Activated effector memory CD4-positive, alpha-beta T cell treated with anti-CD3 and anti-CD28 coated beads, Interleukin-2, amount 50 U/mL, for 16 hours (primary cell): ENCODE measurements at regions not wholly inside any gene's neighbourhood (a gene's known extent, or its start where the extent isn't known, plus 50 kb on each side); places are given as distances from the start of the nearest gene placed in this dataset.
A peak's percentile ranks its signal among the peaks of the same experiment; 100 is the strongest.

ENCODE experiments used
- DNase-seq: peaks from one replicate; pipeline ENCODE4 v3.0.0-alpha.2; 2020

DNA sequence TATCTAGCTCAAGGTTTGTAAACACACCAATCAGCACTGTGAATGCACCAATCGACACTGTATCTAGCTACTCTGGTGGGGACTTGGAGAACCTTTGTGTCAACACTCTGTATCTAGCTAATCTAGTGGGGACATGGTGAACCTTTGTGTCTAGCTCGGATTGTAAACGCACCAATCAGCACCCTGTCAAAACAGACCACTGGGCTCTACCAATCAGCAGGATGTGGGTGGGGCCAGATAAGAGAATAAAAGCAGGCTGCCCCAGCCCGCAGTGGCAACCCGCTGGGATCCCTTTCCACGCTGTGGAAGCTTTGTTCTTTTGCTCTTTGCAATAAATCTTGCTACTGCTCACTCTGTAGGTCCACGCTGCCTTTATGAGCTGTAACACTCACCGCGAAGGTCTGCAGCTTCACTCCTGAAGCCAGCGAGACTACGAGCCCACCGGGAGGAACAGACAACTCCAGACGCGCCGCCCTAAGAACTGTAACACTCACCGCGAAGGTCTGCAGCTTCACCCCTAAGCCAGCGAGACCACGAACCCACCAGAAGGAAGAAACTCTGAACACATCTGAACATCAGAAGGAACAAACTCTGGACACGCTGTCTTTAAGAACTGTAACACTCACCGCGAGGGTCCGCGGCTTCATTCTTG is 128.5 kb downstream of the MRPL14 start:
- peak; percentile 2 for DNase-seq

DNA sequence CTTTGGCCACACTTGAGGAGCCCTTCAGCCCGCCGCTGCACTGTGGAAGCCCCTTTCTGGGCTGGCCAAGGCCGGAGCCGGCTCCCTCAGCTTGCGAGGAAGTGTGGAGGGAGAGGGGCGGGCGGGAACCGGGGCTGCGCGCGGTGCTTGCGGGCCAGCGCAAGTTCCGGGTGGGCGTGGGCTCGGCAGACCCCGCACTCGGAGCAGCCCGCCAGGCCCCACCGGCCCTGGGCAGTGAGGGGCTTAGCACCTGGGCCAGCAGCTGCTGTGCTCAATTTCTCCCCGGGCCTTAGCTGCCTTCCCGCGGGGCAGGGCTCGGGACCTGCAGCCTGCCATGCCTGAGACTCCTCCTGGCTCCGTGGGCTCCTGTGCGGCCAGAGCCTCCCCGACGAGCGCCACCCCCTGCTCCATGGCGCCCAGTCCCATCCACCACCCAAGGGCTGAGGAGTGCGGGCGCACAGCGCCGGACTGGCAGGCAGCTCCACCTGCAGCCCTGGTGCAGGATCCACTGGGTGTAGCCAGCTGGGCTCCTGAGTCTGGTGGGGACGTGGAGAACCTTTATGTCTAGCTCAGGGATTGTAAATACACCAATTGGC is 129.2 kb downstream of the MRPL14 start:
- DNase-seq, result peak; percentile 54

DNA sequence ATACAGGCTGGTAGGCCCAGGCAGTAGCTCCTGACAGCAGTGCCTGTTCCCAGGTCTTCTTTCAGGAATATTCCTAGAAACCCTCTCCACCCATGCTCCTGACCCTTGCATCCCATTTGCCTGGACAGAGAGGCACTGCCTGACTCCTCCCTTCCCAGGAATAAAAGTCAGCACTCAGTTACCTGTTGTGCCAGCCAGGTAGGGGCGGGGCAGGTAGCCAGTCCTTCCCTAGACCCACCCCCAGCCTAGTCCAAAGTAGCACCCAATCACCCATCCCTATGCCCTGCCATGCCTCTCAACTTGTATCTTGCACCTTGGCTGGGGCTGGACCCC is 129.9 kb downstream of the MRPL14 start:
- DNase-seq, result peak; percentile 10

GRCh38 chr6:43996618-43997344 is 130.5 kb downstream of the MRPL14 start:
- peak; percentile 22 for DNase-seq

DNA sequence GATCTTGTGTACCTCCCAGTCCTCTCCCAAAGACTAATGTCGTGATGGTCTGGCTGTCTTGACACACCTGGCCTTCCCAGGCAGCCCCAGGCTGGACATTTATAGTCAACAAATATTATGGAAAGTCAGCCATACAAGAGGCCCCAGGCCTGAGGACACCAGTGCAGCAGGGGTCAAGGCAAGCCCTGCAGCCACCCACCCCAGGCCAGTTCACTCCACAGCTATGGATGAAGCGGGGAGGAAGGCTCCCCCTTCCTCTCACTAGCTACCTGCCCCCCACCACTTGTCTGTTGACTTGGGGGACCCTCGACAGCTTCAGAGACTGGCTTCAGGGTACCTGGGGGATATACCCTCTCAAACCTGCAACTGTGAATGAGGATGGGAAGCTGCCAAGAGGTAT is 132.1 kb downstream of the MRPL14 start:
- peak; percentile 38 for DNase-seq

- peak; percentile 61 for DNase-seq
Observed at GRCh38 chr6:43993881-43994523, 133.2 kb downstream of the MRPL14 start.

DNA sequence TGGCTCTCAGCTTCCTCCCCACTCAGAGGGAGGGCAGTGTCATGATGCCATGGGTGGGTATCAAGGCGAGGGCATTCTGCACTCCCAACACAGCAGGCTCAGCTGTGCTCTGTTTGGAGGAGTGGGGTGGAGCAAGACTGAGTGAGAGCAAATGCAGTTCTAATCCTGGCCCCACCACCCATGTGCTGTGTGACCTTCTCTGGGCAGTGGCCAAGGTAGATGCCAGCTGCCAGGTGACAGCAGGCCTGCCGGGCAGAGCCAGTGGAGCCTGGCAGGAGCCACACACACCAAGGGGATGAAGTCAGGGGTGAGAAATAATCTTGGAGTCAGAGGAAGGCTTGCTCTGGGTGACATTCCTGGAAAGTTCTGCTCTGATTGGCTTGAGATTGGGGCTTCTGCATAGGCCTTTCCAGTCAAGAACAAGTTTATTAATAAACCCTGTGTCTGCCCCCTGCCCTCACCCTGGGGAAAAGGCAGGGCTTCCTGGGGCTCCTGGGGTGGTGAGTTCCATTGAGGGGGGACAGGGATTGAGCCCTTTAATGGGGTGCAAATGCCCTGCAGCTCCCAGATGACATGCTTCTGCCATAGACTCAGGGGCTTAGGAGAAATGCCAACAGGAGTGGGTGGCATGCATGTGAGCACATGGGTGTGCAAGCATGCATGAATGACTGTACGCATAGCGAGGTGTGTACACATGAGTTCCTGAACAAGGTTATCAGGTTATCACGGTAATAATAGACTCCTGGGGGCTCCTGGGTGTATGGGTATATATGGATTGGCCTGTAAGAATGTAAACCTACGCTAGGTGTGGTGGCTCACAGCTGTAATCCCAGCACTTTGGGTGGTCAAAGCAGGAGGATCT is 134.2 kb downstream of the MRPL14 start:
- peak; percentile 55 for DNase-seq

- no peak for DNase-seq
Observed at GRCh38 chr6:43992126-43992663, 135.1 kb downstream of the MRPL14 start.

- no peak for DNase-seq
Observed at GRCh38 chr6:43990627-43991619, 136.3 kb downstream of the MRPL14 start.

GRCh38 chr6:43990275-43990626 is 137.0 kb downstream of the MRPL14 start:
- no peak for DNase-seq

DNA sequence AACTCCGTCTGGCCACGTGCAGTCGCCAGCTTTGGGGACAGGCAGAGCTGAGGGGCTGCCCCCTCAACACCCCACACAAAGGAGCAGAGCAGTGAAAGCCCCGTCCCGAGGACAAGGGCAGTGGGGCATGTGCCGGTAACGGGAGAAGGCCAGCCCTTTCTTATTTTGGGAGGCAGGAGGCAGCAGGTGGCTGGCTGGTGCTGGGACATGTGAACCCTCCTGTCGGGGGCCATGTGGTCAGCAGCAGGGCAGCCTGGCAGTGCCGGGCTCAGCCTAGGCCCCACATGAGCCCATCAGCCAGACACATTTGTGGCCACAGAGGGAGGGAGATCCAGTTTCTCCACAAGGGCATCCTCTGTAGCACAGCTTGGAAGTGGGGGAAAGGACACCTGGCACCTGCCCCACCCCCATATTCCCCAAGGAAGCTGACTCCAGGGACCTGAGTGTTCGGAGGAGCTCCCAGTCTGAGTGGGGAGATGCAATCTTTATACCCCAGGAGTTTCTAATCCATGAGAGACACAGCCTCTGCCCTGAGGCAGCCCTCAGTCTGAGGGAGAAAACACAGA is 137.6 kb downstream of the MRPL14 start:
- DNase-seq, result no peak

DNA sequence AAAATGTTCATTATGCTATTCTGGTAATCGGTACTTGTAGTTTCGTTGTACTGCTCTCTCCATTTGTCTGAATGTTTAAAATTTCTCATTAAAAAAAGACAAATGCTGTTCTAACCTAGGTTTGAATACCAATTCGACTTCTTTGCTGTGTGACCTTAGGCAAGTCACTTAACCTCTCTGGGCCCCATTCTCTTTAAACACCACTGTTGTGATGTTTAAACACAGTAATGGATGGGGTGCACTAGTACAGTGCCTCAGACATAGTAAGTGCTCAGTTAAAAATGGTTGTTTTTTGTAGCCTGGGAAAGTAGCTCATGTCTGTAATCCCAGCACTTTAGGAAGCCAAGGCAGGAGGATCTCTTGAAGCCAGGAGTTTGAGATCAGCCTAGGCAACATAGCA is 138.5 kb downstream of the MRPL14 start:
- DNase-seq, result no peak

- DNase-seq, result no peak
Observed at GRCh38 chr6:43987838-43988439, 139.3 kb downstream of the MRPL14 start.

GRCh38 chr6:43986177-43986825 is 141.0 kb downstream of the MRPL14 start:
- DNase-seq, result no peak

DNA sequence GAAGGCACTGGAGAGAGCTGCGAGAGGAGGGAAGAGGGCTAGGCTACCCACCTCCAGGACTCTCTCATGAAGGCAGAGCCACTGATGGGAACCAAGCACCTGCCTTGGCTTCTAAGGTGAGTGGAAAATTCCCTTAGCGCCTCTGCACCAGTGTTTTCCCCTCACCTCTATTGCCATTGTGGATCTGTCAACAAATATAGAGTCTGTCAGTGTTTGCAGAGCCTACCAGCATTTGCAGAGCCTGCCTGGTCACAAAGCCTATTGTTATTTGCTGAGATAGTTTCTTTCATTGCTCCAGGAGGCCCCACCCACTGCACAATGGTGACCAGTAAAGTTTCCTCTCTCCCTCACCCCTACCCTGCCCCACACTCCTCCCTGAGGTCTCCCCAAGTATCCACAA is 141.9 kb downstream of the MRPL14 start:
- DNase-seq, result no peak

GRCh38 chr6:43984442-43985321 is 142.6 kb downstream of the MRPL14 start:
- DNase-seq, result no peak

DNA sequence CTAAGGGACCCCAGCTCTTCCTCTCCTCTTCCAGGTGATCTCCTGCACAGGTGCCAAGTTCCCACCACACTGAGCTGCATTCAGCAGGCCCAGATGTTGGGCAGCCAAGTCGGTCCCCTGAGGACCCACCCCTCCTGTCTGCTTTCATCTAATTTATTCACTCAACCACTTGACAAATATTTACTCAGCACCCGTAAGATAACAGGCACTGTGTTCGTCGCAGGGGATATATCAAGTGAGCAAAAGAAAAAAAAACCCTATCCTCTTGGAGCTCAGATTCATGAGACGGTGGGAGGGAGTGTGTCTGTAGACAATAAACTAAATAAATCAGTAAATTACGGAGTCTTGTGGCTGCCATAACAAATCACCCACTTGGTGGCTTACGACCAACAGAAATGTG is 143.6 kb downstream of the MRPL14 start:
- DNase-seq, result peak; percentile 8

GRCh38 chr6:43983191-43983590 is 144.1 kb downstream of the MRPL14 start:
- DNase-seq, result peak; percentile 27

- peak; percentile 31 for DNase-seq
Observed at GRCh38 chr6:43982084-43982625, 145.1 kb downstream of the MRPL14 start.
